SK-N-SH (cell line): ENCODE measurements at regions not wholly inside any gene's neighbourhood (a gene's known extent, or its start where the extent isn't known, plus 50 kb on each side); places are given as distances from the start of the nearest gene placed in this dataset.

Experiments used
- CTCF ChIA-PET: fragments of 300-600, 350-600 bp; formaldehyde crosslinking; extraction: SDS; loops from one replicate; lab custom pipeline; 2021; lab: Yijun Ruan, JAX
- POLR2A ChIA-PET: fragments of 350-600 bp; sonication (Branson Sonifier 250); formaldehyde crosslinking; extraction: SDS; loops from one replicate; lab custom pipeline; 2020; ENCODE audit warnings: antibody characterized with exemption, inconsistent platforms; lab: Yijun Ruan, JAX
- DNase-seq: peaks from one replicate; pipeline ENCODE4 v3.0.0; 2012
- H2AFZ ChIP-seq: fragments of 200-600 bp; sonication (generic); 2 replicates; pipeline ENCODE4 v1.8.1; 2016; ENCODE audit warnings: antibody characterized with exemption, mild to moderate bottlenecking, low read depth
- H3F3A ChIP-seq: fragments of 200-600 bp; sonication (generic); replicated peaks from 2 replicates; pipeline ENCODE3; 2016; ENCODE audit warnings: antibody characterized with exemption, mild to moderate bottlenecking; ENCODE audit not compliant: insufficient read depth
- H3K27ac ChIP-seq, 2 experiments: fragments of 200-500 bp in 1 of 2; fragments of 200-600 bp in 1 of 2; sonication (Bioruptor generic) in 1 of 2; sonication (generic), shearing (Covaris generic) in 1 of 2; 2 replicates each; pipeline versions ENCODE4 v1.5.1 to v1.6.1; 2014 to 2016; ENCODE audit warnings: low read depth in 2 of 2, inconsistent platforms in 1 of 2, low read length in 1 of 2, mild to moderate bottlenecking in 1 of 2, mixed read lengths in 1 of 2
- H3K27me3 ChIP-seq: fragments of 200-600 bp; sonication (generic), shearing (Covaris generic); 2 replicates; pipeline ENCODE4 v1.6.1; 2016; ENCODE audit warnings: mixed run types; ENCODE audit not compliant: insufficient read depth
- H3K36me3 ChIP-seq, 2 experiments: fragments of 200-500 bp in 1 of 2; fragments of 200-600 bp in 1 of 2; sonication (Bioruptor generic) in 1 of 2; sonication (generic) in 1 of 2; replicated peaks in 1 of 2; 2 replicates each; pipeline versions ENCODE3 to v1.5.1; 2014 to 2016; ENCODE audit warnings: low read length in 1 of 2, mild to moderate bottlenecking in 1 of 2; ENCODE audit not compliant: insufficient read depth in 2 of 2, control insufficient read depth in 1 of 2
- H3K4me1 ChIP-seq, 2 experiments: fragments of 200-500 bp in 1 of 2; fragments of 200-600 bp in 1 of 2; sonication (Bioruptor generic) in 1 of 2; sonication (generic), shearing (Covaris generic) in 1 of 2; 2 replicates each; pipeline versions ENCODE4 v1.5.1 to v1.6.1; 2014 to 2016; ENCODE audit warnings: low read depth in 1 of 2, low read length in 1 of 2, mixed run types in 1 of 2; ENCODE audit not compliant: insufficient read depth in 2 of 2, control insufficient read depth in 1 of 2
- H3K4me2 ChIP-seq: fragments of 200-600 bp; sonication (generic), shearing (Covaris generic); 2 replicates; pipeline ENCODE4 v1.6.1; 2017; ENCODE audit warnings: mixed run types
- H3K4me3 ChIP-seq, 2 experiments: fragments of 200-500 bp in 1 of 2; fragments of 200-600 bp in 1 of 2; sonication (Bioruptor generic) in 1 of 2; sonication (generic), shearing (Covaris generic) in 1 of 2; 2 replicates each; pipeline versions ENCODE4 v1.5.1 to v1.8.1; 2014 to 2016; ENCODE audit warnings: low read depth in 2 of 2, inconsistent platforms in 1 of 2, low read length in 1 of 2, mild to moderate bottlenecking in 1 of 2, mixed read lengths in 1 of 2, moderate library complexity in 1 of 2
- H3K79me2 ChIP-seq: fragments of 200-600 bp; sonication (generic); 2 replicates; pipeline ENCODE4 v1.8.1; 2017; ENCODE audit warnings: mild to moderate bottlenecking; ENCODE audit not compliant: insufficient read depth
- H3K9ac ChIP-seq: fragments of 200-600 bp; sonication (generic); 2 replicates; pipeline ENCODE4 v1.6.1; 2017; ENCODE audit warnings: mixed run types
- H3K9me2 ChIP-seq: fragments of 200-600 bp; sonication (generic); 2 replicates; pipeline ENCODE4 v1.6.1; 2017; ENCODE audit warnings: mixed run types
- H3K9me3 ChIP-seq: fragments of 200-600 bp; sonication (generic); 2 replicates; pipeline ENCODE4 v1.6.1; 2017; ENCODE audit warnings: mixed run types, mild to moderate bottlenecking, moderate library complexity
- H4K20me1 ChIP-seq: fragments of 200-600 bp; sonication (generic); 2 replicates; pipeline ENCODE4 v1.6.1; 2017; ENCODE audit warnings: mild to moderate bottlenecking, mixed run types; ENCODE audit not compliant: insufficient read depth
- EZH2phosphoT487 ChIP-seq: fragments of 200-600 bp; sonication (generic); IDR thresholded peaks from 2 replicates; pipeline ENCODE4 v1.6.1; 2017; ENCODE audit warnings: low read depth, mixed run types, mild to moderate bottlenecking, antibody characterized with exemption, moderate library complexity, borderline replicate concordance
- FOXJ3 ChIP-seq: sonication (generic); formaldehyde crosslinking; IDR thresholded peaks from 2 replicates; pipeline ENCODE4 v1.5.1; 2020; ENCODE audit warnings: mild to moderate bottlenecking, missing genetic modification reagents
- FOXM1 ChIP-seq: IDR thresholded peaks from 2 replicates; pipeline ENCODE4 v1.4.0; 2012; ENCODE audit warnings: low read depth, mild to moderate bottlenecking
- GABPA ChIP-seq: IDR thresholded peaks from 2 replicates; pipeline ENCODE4 v1.4.0; 2012; ENCODE audit warnings: low read depth, mild to moderate bottlenecking
- GATA2 ChIP-seq: sonication (generic); formaldehyde crosslinking; IDR thresholded peaks from 2 replicates; pipeline ENCODE4 v1.5.0; 2020; ENCODE audit warnings: mild to moderate bottlenecking, missing genetic modification reagents
- MEF2A ChIP-seq: IDR thresholded peaks from 2 replicates; pipeline ENCODE4 v1.4.0; 2012; ENCODE audit warnings: low read depth, borderline replicate concordance
- NFIC ChIP-seq: IDR thresholded peaks from 2 replicates; pipeline ENCODE4 v1.4.0; 2012; ENCODE audit warnings: borderline replicate concordance
- NRF1 ChIP-seq: IDR thresholded peaks from 2 replicates; pipeline ENCODE4 v1.6.1; 2012; ENCODE audit warnings: low read depth, mild to moderate bottlenecking, low read length
- RFX5 ChIP-seq: IDR thresholded peaks from 2 replicates; pipeline ENCODE4 v1.6.1; 2012; ENCODE audit warnings: mild to moderate bottlenecking, improper control_type of control experiment, low read length
- RXRA ChIP-seq: IDR thresholded peaks from 2 replicates; pipeline ENCODE4 v1.4.0; 2012; ENCODE audit warnings: low read depth, mild to moderate bottlenecking, borderline replicate concordance
- SMC3 ChIP-seq: IDR thresholded peaks from 2 replicates; pipeline ENCODE4 v1.6.1; 2012; ENCODE audit warnings: low read depth, low read length, improper control_type of control experiment
- TAF1 ChIP-seq: IDR thresholded peaks from 2 replicates; pipeline ENCODE4 v1.6.1; 2012; ENCODE audit warnings: low read depth, mild to moderate bottlenecking, low read length, moderate library complexity, borderline replicate concordance
- WGBS: methylation state at CpG from one replicate; pipeline ENCODE4 v1.1.6; 2017; ENCODE audit warnings: low lambda C conversion rate; 5-methylcytosine and 5-hydroxymethylcytosine counted together
- TF ChIP-seq, protein P1 (sequence below): fragments of 200-600 bp; sonication (generic); IDR thresholded peaks from 2 replicates; pipeline ENCODE4 v1.6.1; 2017; ENCODE audit warnings: antibody characterized with exemption, mild to moderate bottlenecking, moderate library complexity
- TF ChIP-seq, protein P2 (sequence below): IDR thresholded peaks from 2 replicates; pipeline ENCODE4 v1.6.1; 2012; ENCODE audit warnings: mild to moderate bottlenecking, low read depth, low read length, moderate library complexity

DNA sequence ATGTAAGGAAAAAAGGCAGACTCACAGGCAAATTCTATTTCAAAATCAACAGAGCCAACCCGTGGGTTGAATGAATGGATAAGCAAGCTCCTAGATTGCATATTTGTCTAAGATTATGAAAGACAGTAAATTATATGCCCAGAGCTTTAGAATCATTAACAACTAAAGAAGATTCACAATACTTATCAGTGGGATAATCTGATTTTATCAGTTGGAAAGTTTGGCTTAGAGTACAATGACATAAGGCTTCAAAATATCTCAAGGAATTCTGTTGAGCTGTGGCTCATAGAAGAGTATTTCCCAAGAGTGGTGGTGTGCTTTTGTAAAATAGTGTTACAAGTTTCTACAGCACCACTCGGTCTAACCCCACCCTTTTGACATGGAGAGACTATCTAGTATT is 85.5 kb downstream of the ADAMTS1 start:
- Histone ChIP-seq H3K9ac (no peak overlapping the region), H3K4me3 (no peak overlapping the region), H4K20me1 (no peaks in the 10 kb centered on the region), H3F3A (no peaks in the 10 kb centered on the region), H3K27ac (no peak overlapping the region), H3K4me1 (no peaks in the 10 kb centered on the region), H3K27me3 (no peaks in the 10 kb centered on the region), H3K79me2 (no peaks in the 10 kb centered on the region), H3K9me2 (no peaks in the 10 kb centered on the region), H3K36me3 (no peaks in the 10 kb centered on the region), H3K9me3 (no peaks in the 10 kb centered on the region), H2AFZ (no peak overlapping the region)
- CTCF ChIA-PET, result interaction anchor here (1.5 kb wide), 1 partner anchor 9 kb away, joined by 5 read pairs; no protein-coding TSS in a partner anchor
- WGBS, result 29% methylated on average over 2 of the region's 2 CpGs
- no peak for DNase-seq
- POLR2A ChIA-PET, result no interaction called here
- TF ChIP-seq FOXM1 (no peak), FOXJ3 (CRISPR knock-in tag) (no peak), RFX5 (no peak), EZH2phosphoT487 (no peak), RXRA (no peak), MEF2A (no peak), SMC3 (no peak), NRF1 (no peak), GABPA (no peak), GATA2 (CRISPR knock-in tag) (no peak), NFIC (no peak), TAF1 (no peak)
- TF ChIP-seq, protein P1, sequence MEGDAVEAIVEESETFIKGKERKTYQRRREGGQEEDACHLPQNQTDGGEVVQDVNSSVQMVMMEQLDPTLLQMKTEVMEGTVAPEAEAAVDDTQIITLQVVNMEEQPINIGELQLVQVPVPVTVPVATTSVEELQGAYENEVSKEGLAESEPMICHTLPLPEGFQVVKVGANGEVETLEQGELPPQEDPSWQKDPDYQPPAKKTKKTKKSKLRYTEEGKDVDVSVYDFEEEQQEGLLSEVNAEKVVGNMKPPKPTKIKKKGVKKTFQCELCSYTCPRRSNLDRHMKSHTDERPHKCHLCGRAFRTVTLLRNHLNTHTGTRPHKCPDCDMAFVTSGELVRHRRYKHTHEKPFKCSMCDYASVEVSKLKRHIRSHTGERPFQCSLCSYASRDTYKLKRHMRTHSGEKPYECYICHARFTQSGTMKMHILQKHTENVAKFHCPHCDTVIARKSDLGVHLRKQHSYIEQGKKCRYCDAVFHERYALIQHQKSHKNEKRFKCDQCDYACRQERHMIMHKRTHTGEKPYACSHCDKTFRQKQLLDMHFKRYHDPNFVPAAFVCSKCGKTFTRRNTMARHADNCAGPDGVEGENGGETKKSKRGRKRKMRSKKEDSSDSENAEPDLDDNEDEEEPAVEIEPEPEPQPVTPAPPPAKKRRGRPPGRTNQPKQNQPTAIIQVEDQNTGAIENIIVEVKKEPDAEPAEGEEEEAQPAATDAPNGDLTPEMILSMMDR, result no peak
- TF ChIP-seq, protein P2, sequence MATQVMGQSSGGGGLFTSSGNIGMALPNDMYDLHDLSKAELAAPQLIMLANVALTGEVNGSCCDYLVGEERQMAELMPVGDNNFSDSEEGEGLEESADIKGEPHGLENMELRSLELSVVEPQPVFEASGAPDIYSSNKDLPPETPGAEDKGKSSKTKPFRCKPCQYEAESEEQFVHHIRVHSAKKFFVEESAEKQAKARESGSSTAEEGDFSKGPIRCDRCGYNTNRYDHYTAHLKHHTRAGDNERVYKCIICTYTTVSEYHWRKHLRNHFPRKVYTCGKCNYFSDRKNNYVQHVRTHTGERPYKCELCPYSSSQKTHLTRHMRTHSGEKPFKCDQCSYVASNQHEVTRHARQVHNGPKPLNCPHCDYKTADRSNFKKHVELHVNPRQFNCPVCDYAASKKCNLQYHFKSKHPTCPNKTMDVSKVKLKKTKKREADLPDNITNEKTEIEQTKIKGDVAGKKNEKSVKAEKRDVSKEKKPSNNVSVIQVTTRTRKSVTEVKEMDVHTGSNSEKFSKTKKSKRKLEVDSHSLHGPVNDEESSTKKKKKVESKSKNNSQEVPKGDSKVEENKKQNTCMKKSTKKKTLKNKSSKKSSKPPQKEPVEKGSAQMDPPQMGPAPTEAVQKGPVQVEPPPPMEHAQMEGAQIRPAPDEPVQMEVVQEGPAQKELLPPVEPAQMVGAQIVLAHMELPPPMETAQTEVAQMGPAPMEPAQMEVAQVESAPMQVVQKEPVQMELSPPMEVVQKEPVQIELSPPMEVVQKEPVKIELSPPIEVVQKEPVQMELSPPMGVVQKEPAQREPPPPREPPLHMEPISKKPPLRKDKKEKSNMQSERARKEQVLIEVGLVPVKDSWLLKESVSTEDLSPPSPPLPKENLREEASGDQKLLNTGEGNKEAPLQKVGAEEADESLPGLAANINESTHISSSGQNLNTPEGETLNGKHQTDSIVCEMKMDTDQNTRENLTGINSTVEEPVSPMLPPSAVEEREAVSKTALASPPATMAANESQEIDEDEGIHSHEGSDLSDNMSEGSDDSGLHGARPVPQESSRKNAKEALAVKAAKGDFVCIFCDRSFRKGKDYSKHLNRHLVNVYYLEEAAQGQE, result no peak
- TF ChIP-seq, all 33 proteins: peak for 0
- H3K4me2 ChIP-seq, result no peak overlapping the region
